ACHN (cell line): ENCODE measurements at regions not wholly inside any gene's neighbourhood (a gene's known extent, or its start where the extent isn't known, plus 50 kb on each side); places are given as distances from the start of the nearest gene placed in this dataset.

Experiments
- DNase-seq: peaks from one replicate; pipeline ENCODE4 v3.0.0-alpha.2; 2015
- in situ Hi-C: cut with HindIII; loops from 2 replicates; pipeline ENCODE4 v1.10.0; 2017; ENCODE audit warnings: low sequenced_read_pairs, low pct_ligation_motif_present, low pct_unique_long_range_greater_than_20kb

- in situ Hi-C loops: no loop called here
- no peak for DNase-seq
These were observed 174.6 kb upstream of the DAPK1 start for GRCh38 chr9:87322840-87323635.

GRCh38 chr9:87323928-87324327 lies 173.7 kb upstream of the DAPK1 start:
- no peak for DNase-seq
- in situ Hi-C loops: no loop called here

DNA sequence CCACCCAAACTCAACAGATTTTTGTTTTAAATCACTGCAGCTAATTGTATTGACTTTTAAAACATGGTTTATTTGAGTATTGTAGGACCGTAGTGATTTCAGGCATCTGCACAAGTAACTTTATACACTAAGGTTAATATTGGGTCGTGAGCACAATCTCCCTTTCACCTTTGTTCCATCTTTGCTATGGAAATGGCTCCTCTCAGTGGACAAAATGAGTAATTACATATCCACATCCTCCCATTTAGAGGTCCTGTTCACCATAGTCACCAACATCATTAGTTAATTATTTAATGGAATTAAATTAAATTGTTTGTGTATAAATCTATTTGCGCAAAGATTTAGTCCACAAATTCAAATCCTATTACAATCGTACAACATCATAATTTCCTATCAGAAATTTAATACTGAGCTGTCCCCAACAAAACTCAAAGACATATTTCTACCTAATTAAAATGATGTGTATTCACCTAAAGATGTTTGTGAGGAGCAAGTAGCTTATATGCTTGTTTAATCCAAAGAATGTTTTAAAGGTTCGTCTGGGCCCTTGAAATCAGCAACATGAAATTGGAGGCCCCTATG lies 173.0 kb upstream of the DAPK1 start:
- in situ Hi-C loops: no loop called here
- DNase-seq: peak; percentile 46

GRCh38 chr9:87327575-87328125 lies 170.0 kb upstream of the DAPK1 start:
- no peak for DNase-seq
- in situ Hi-C loops: no loop called here

GRCh38 chr9:87333802-87334201 lies 163.9 kb upstream of the DAPK1 start:
- in situ Hi-C loops: no loop called here

GRCh38 chr9:87334366-87334765 lies 163.3 kb upstream of the DAPK1 start:
- DNase-seq: no peak
- in situ Hi-C loops: no loop called here

More at GRCh38 chr9:87333802-87334201, 163.9 kb upstream of the DAPK1 start:
- no peak for DNase-seq

DNA sequence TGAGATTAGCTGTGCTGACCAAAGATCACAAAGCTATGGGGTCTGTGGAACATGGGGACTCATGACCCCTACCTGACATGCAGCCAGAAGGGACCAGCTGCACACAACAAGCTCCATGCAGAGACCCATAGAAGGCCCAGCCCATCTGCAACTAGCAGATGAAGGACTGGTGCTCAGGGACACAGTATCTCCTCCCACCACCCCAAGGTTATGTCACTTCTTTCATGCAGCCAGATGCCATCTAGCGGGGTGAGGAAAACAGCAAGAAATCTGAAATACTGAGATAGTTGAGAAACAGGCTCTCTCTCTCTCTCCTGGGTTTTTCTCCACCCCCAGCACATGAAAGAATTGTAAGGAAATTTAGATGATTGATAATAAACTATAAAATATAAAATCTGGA lies 161.3 kb upstream of the DAPK1 start:
- DNase-seq: peak; percentile 39
- in situ Hi-C loops: no loop called here

DNA sequence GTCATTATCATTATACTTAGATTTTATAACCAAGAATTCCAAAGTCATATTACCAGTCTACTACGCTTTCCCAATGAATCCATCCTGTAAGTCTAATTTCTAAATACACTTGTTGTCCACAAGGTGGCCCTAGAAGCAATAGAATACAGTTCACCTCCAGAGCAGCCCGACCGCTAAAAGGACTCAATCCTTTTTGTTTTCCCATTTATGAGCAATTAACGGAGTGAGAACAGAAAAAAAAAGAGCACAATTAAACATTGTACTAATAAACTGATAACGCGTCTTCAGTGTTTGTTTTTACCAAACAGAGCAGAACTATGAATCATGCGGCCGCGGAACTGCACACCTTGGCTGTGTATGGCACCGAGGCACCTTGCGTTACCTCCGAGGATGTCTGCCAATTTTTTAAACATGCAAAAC lies 160.7 kb upstream of the DAPK1 start:
- DNase-seq: peak; percentile 73
- in situ Hi-C loops: no loop called here

GRCh38 chr9:87337335-87338087 lies 160.2 kb upstream of the DAPK1 start:
- peak; percentile 45 for DNase-seq
- in situ Hi-C loops: no loop called here

DNA sequence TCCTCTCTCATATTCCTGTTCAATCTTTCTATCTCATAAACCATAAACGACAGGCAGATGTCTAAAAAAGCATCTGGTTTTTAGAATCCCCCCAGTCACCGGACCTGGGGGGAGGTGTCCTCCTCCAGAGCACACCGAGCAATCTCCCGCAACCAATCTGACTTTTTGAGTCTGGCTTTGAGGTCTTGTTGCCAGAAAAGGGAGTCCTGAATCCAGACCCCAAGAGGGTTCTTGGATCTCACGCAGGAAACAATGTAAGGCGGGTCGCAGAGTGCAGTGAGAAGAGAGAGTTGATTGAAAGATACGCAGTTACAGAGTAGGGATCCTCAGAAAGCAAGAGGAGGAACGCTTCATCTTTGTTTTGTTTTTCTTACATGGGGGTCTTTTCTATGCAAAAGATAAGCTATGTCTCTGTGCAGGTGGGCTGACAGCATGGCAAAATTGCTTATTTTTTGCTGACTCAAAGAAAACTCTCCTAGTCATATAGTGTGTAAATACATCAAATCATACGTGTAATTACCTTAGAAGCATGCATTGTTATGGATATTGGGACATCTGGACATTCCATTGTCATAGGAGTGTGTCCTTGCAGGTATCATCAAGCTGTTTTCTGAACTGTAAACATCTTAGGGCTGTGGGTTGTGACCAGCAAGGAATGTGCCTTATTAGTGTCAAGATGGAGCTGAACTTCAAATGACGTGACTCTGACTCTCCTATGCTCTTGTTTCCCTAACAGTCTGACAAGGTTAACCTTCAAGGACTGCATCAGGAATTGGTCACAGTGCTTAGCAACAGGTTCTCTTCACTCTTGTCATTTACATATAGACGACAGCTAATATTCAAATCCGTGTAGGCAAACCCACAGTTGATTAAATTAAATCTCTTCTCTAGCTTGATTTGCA lies 159.3 kb upstream of the DAPK1 start:
- in situ Hi-C loops: no loop called here
- DNase-seq: no peak

- DNase-seq: no peak
- in situ Hi-C loops: no loop called here
These were observed 157.3 kb upstream of the DAPK1 start for GRCh38 chr9:87340391-87340790.

DNA sequence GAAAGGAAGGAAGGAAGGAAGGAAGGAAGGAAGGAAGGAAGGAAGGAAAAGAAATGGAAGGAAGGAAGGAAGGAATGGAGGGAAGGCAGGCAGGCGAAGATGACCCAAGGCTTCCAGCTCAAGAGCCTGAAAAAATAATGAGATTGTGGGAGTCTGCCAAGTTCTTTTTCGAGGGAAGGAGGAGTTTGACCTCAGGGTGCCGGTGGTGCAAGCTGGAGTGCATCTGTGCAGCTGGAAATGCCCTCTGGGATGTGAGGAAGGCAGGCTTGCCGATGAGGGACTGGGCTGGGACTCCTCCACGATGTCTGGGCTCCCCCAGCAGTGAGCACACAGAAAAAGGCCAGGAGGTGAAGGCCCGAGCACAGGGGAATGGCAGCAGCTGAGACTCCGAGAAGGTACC lies 154.9 kb upstream of the DAPK1 start:
- DNase-seq: no peak
- in situ Hi-C loops: no loop called here

GRCh38 chr9:87343816-87344430 lies 153.7 kb upstream of the DAPK1 start:
- no peak for DNase-seq
- in situ Hi-C loops: no loop called here

- DNase-seq: no peak
- in situ Hi-C loops: no loop called here
These were observed 151.5 kb upstream of the DAPK1 start for GRCh38 chr9:87346061-87346665.

DNA sequence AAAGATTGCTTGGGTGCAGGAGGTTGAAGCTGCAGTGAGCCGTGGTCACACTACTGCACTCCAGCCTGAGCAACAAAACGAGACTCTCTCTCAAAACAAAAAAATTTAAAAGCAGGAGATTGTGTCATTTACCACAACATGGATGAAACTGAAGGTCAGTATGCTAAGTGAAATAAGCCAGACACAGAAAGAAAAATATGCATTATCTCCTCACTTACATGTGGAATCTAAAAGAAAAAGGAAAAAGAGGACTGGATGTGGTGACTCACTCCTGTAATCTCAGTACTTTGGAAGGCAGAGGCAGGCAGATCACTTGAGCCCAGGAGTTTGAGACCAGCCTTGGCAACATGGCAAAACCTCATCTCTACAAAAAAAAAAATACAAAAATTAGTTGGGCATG lies 146.8 kb upstream of the DAPK1 start:
- in situ Hi-C loops: no loop called here
- no peak for DNase-seq

DNA sequence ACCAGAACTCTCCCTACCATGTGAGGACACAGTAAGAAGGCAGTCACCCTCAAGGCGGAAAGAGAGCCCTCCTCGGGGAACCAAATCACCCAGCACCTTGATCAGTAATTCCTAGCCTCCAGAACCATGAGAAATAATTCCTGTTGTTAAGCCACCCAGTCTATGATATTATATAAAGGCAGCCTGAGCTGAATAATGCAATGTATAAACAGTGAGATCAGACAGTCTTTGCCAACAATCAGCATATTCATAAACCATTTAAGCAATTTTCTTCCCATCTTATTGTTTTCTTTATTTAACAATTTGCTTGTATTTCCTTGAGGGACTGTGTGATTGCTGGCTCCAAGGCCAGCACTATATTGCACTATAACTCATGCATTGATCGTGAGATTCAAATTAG lies 144.4 kb upstream of the DAPK1 start:
- DNase-seq: no peak
- in situ Hi-C loops: no loop called here

DNA sequence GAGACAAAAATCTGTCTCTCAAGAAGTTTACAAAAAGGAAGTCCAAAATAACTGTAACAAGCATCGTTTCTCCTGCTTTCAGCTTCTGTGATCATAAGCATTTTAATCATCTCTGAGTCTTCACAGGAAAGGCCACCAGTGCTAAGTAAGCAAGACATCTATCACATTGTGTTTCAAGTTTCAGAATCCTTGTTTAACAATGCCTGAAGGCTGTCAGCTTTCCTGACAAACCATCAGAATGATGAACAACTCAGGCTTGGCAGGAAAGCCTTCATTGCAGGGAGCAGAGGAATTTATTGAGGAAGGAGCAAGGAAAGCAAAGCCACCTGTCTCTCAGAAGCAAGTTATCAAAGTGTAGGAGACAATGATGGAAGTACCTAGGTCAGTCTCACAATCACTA lies 143.5 kb upstream of the DAPK1 start:
- in situ Hi-C loops: no loop called here
- DNase-seq: no peak

- no peak for DNase-seq
- in situ Hi-C loops: no loop called here
These were observed 140.1 kb upstream of the DAPK1 start for GRCh38 chr9:87357600-87357999.
